ENCODE measurements at regions not wholly inside any gene's neighbourhood (a gene's known extent, or its start where the extent isn't known, plus 50 kb on each side); places are given as distances from the start of the nearest gene placed in this dataset.

GRCh38 chr2:65991381-65992197 is 443.3 kb upstream of the MEIS1 start (continued):
- TF ChIP-seq ZNF561 (tag by site-specific recombination; IDR thresholded peaks at IDR 0.05; ENCODE audit: borderline replicate concordance), result peak; percentile 73
- 0 out of 2 replicates have a peak, but pooled peaks have one; percentile 13 for TF ChIP-seq ZNF501 (tag by site-specific recombination; IDR thresholded peaks at IDR 0.05)
- peak; percentile 34; the same call in 1 of the 2 replicates for TF ChIP-seq ZNF596 (tag by site-specific recombination; IDR thresholded peaks at IDR 0.05)
- TF ChIP-seq ZNF76 (tag by site-specific recombination; IDR thresholded peaks at IDR 0.05; ENCODE audit: borderline replicate concordance, low read depth), result no peak
- TF ChIP-seq SCRT2 (tag by site-specific recombination; IDR thresholded peaks at IDR 0.05), result peak; percentile 79
- peak; percentile 59; the same call in 1 of the 2 replicates for TF ChIP-seq BCL11A (tag by site-specific recombination; IDR thresholded peaks at IDR 0.05; ENCODE audit: low read depth)
- no peak for TF ChIP-seq ZNF266 (tag by site-specific recombination; IDR thresholded peaks at IDR 0.05; ENCODE audit: low read depth)
- TF ChIP-seq ZNF416 (tag by site-specific recombination; IDR thresholded peaks at IDR 0.05), result no peak
- TF ChIP-seq ZEB2 (tag by site-specific recombination; IDR thresholded peaks at IDR 0.05), result no peak
- TF ChIP-seq ZNF621 (tag by site-specific recombination; IDR thresholded peaks at IDR 0.05), result no peak
- TF ChIP-seq ZNF776 (tag by site-specific recombination; IDR thresholded peaks at IDR 0.05; ENCODE audit: borderline replicate concordance), result no peak
- TF ChIP-seq ZNF391 (tag by site-specific recombination; IDR thresholded peaks at IDR 0.05; ENCODE audit: borderline replicate concordance, low read depth), result 0 out of 2 replicates have a peak, but pooled peaks have one; percentile 46
- TF ChIP-seq YY2 (tag by site-specific recombination; IDR thresholded peaks at IDR 0.05), result no peak
- TF ChIP-seq ZNF629 (tag by site-specific recombination; IDR thresholded peaks at IDR 0.05), result peak; percentile 29; the same call in 1 of the 2 replicates
- 0 out of 2 replicates have a peak, but pooled peaks have one; percentile 15 for TF ChIP-seq ZNF394 (tag by site-specific recombination; IDR thresholded peaks at IDR 0.05; ENCODE audit: borderline replicate concordance)
- no peak for TF ChIP-seq ZNF707 (tag by site-specific recombination; IDR thresholded peaks at IDR 0.05)

GRCh38 chr2:65985986-65986385 is 448.9 kb upstream of the MEIS1 start:
- H3K9me3 ChIP-seq (ENCODE audit: control insufficient read depth, insufficient read depth, low read depth, low read length), result no peaks in the 10 kb centered on the region
- ChIA-PET POLR2A (no interaction called here), CTCF (no interaction called here)
- no peaks in the 10 kb centered on the region for H3K36me3 ChIP-seq (ENCODE audit: control insufficient read depth in 2 of 2, insufficient read depth in 1 of 2, low read length in 2 of 2)
- no peak overlapping the region for H3K27ac ChIP-seq (ENCODE audit: extremely low read depth, low read depth, low read length)
- no peak for TF ChIP-seq ZSCAN23 (tag by site-specific recombination; IDR thresholded peaks at IDR 0.05)
- 0 out of 2 replicates have a peak, but pooled peaks have one; percentile 15 for TF ChIP-seq KLF1 (tag by site-specific recombination; IDR thresholded peaks at IDR 0.05)
- no peak overlapping the region for H3K4me3 ChIP-seq (ENCODE audit: low read depth, low read length)
- H3K4me1 ChIP-seq (ENCODE audit: control insufficient read depth, insufficient read depth, low read length), result peaks cover 5% of the 10 kb centered on the region; the same call in 1 of the 2 replicates

- H3K4me3 ChIP-seq (ENCODE audit: low read depth, low read length), result no peak overlapping the region
- no peaks in the 10 kb centered on the region; the same call in 1 of the 2 replicates for H3K9me3 ChIP-seq (ENCODE audit: control insufficient read depth, insufficient read depth, low read depth, low read length)
- POLR2A ChIA-PET, result no interaction called here
- no peaks in the 10 kb centered on the region for H3K36me3 ChIP-seq (ENCODE audit: control insufficient read depth in 2 of 2, insufficient read depth in 1 of 2, low read length in 2 of 2)
- TF ChIP-seq ZFHX2 (tag by site-specific recombination; conservative IDR thresholded peaks at IDR 0.05), result no peak
- TF ChIP-seq ZNF202 (tag by site-specific recombination; IDR thresholded peaks at IDR 0.05; ENCODE audit: borderline replicate concordance), result no peak
- no peak for TF ChIP-seq ATF2 (tag by site-specific recombination; IDR thresholded peaks at IDR 0.05; ENCODE audit: low read depth)
- no peak for TF ChIP-seq FEZF1 (tag by site-specific recombination; IDR thresholded peaks at IDR 0.05)
- TF ChIP-seq ZNF701 (tag by site-specific recombination; IDR thresholded peaks at IDR 0.05), result no peak
- no peak for TF ChIP-seq ZNF660 (tag by site-specific recombination; IDR thresholded peaks at IDR 0.05)
- CTCF ChIA-PET, result no interaction called here
- H3K27ac ChIP-seq (ENCODE audit: extremely low read depth, low read depth, low read length), result no peak overlapping the region
- no peaks in the 10 kb centered on the region for H3K4me1 ChIP-seq (ENCODE audit: control insufficient read depth, insufficient read depth, low read length)
Observed at GRCh38 chr2:65980531-65980930, 454.4 kb upstream of the MEIS1 start.
